Non-pigmented ciliary epithelial cell (primary cell): ENCODE measurements at regions not wholly inside any gene's neighbourhood (a gene's known extent, or its start where the extent isn't known, plus 50 kb on each side); places are given as distances from the start of the nearest gene placed in this dataset.
"Not testable (repeated sequence)": the region's sequence is repeated elsewhere in the genome, so short reads cannot be mapped to it uniquely, and the experiment has no call there.

Source experiments
- DNase-seq: peaks from one replicate; pipeline ENCODE4 v3.0.0-alpha.2; 2010; ENCODE audit warnings: low read depth

DNA sequence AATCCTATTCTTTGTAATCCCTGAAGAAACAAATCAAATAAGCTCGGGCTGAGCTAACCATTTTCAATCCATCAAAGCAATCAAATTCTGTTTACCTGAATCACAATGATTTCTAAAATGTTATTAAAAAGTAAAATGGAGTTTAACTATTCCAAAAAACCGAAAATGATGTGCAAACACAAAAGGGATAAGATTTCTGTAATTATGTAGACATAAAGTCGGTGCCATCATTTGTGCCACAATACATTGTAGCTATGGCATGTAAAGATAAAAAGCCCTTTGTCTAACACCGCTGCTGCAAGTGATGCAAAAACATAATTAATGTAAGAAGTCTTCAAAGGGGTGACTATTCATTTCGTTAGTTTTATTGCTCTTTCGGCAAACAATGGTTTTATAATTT lies 125.1 kb upstream of the FAM204A start:
- DNase-seq = no peak

DNA sequence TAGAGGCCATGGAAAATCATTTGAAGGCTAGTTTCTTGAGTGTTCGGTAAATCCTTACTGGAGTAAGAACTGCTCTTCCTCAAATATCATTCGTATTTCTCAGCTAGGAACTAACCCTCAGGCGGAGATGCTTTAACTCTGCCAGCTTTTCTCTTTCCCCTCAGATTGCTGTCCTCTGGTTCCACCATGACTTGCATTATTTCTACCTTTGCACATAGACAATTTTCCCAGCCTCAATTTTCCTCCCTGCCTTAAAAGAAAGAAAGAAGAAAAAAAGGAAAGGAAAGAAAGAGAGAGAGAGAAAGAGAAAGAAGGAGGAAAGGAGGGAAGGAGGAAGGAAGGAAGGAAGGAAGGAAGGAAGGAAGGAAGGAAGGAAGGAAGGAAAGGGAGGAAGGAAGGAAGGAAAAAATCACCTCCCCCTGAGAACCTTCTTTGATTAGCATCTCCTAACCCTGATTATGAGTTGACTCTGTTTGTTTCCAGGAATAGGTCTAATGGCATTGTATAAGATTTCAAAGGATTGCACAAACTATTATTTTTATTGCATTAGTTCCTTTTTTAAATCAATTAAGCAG lies 123.3 kb upstream of the FAM204A start:
- no peak for DNase-seq

DNA sequence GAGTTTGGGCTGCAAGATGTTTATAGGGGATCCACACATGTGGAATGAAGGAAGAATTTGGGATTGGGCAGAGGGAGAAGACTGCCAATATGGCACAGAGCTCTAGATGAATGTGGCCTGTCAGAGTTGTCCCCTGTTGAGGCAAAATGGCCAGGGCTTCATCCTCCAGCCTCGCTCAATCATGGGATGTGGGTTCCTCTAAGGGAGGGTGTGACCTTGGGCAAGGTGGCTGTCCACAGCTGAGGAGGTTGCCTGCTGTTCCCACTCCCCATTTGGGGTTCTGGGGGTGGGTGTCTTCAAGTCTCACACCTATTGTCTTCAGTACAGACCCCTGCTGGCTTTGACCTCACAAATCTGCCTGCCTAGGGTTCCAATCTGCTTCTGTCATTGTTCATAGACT lies 121.6 kb upstream of the FAM204A start:
- DNase-seq = no peak

DNA sequence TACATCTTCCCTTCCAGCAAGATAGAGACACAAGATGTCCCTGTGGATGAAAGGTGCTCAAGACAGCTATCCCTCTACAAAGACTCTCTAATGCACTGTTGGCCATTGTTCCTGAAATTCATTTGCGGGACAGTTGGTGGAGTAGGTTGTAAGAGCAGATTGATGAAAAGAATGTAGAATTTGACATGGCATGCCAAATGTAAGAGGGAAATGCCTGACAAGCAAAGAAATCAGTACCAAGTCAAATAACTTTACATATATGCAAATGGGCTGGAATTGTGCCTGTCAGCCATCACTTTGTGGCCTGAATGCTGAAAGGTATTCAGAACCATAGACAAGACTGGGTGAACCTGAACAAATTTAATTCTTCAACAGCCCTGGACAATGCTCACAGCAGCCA lies 120.3 kb upstream of the FAM204A start:
- no peak for DNase-seq

DNA sequence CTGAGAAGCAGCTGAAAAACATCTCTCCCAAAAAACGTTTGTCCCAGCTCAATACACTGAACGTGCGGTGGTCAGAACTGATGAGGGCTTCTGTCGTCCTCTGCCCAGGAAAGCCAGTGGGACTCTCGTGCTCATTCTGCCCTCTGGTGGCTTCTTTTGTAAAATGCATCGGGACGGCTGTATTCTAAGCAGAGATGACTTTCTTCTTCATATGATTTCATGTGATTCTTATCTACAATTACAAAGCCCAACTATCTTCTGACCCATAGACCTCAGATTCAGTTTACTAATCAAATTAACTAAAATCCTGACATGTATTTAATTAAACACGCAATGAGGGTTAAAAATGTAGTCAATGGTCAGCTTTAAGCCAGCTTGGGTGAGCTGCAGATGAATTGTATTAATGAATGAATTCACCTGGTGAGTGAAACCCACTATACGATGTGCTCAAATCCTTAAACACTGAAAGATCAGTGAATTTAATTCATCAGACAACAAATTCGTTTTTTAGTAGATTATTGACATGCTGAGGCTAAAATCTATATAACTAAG lies 117.6 kb upstream of the FAM204A start:
- peak; percentile 27 for DNase-seq

DNA sequence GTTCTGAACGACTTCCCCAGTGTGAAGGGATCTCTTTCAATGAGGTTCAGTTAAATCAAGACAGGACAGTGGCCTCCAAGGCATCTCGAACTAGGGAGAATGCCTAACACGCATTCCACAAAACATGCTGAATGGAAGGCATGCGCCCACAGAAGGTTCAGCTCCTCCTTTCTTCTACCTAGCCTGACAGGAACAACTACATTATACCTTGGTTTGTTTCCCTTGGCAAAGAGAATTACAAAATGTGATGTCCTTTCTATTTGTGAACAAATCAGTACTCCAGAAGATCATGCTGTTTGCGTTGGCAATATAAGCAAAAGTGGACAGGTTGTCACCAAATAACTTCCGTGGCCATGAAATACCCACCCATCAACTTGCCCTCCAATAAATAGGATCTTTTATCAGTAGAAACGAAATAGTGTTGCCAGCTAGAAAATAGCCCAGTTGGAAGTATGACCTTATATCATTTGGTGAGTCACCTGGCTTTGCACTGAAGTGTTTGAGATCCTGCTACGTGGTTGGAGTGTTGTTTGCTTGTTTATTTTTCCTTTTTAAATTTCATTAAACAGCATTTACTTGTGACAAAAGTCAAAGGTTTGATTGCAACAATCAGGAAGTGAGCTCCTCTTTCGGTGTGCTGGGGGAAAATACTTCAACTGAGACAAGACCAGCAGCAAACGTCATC lies 117.0 kb upstream of the FAM204A start:
- no peak for DNase-seq

DNA sequence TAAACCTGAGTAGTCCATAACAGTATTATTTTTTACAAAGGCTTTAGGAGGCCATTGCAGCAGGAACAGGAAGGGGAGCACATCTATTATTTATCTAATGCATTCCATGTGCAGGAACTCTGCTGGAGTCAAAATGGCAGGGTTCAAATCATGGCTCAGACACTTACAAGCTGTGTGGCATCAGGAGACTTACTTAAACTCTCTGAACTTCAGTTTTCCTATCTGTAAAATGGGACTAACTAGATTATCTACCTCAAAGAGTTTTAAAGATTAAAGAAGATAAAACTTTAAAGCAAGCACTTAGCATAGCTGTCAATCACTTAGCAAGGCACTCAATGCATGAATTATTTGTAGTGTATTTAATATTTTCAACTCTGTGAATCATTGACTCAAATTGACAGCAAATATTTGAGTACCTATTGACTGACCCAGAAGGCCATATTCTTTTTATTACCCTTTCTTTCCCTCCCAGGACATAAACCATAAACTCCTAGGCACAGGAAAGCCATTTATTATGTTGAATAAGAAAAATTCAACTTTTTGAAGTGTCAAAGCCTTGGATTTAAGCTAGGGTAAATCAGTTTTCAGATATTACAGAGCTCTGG lies 115.8 kb upstream of the FAM204A start:
- DNase-seq = no peak

DNA sequence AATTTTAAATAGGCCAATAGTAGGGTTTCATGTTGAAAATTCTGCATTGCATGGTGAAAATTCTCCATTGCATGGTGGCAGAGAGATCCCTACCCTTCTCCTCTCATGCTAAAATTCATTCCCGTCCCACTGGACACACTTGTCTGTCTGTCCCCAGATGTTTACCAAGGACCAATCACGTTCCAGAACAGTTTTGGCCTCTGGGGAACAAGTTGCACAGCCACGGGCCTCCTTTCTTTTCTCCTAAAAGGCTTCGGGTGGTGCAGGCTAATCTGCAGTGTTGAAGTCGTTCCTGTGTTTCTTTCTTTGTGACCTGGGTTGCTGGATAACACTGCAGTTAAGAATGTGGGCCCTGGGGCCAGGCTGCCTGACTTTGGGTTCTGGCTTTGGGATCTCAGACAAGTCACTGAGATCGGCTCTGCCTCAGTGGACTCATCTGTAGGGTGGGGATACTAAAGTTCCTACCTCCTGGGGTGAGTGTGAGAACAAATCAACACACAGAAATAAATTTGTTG lies 113.1 kb upstream of the FAM204A start:
- DNase-seq = no peak

DNA sequence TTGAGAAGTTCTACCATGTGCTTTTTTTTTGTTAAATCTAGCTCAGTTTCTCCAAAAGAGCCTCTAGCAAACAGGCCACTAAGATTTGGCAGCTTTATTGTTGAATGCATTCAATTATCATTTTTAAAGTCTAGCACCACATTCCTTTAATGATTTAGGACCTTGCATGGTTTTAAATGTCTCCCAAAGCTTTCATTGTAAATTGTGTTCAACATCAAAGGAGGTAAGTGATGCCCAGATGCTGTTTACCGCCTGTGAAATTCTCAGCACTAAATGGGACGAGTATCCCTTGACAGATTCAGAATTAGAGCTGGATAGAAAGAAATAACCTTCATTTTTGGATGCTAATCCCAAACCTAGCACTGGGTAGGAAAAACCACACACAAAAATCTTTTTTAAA lies 112.1 kb upstream of the FAM204A start:
- DNase-seq = no peak

DNA sequence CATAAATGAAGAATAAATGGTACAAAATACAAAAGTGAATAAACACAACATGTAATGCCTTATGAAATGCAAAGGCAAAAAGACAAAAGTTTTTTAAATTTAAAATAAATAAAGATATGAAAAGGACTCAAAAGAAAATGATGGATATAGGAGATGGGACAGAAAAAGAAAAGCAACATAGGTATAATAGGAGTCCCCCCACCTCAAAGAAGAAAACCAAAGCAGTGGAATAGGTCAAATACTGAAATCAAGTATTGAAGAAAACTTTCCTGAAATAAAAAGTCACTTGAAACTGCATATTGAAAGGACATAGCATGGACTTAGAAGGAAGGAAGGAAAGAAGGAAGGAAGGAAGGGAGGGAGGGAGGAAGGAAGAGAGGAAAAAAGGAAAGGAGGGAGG lies 110.0 kb upstream of the FAM204A start:
- DNase-seq = no peak

DNA sequence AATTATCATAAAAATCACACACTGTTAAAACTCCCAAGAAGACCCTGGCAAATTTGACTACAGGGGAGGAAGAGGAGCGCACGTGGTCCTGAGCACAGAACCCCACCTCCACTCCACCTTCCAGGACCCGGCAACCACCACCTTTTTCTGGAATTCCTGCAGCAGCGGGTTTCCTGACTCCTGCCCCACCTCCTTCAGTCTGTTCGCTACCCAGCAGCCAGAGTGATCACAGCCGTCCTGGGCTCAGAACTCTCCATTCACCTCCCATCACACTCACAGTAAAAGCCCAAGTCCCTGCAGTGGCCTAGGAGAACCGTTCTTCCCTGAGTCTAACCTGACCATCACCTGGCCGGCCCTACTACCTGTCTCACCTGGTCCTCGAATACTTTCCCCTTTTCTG lies 107.4 kb upstream of the FAM204A start:
- DNase-seq = no peak

DNA sequence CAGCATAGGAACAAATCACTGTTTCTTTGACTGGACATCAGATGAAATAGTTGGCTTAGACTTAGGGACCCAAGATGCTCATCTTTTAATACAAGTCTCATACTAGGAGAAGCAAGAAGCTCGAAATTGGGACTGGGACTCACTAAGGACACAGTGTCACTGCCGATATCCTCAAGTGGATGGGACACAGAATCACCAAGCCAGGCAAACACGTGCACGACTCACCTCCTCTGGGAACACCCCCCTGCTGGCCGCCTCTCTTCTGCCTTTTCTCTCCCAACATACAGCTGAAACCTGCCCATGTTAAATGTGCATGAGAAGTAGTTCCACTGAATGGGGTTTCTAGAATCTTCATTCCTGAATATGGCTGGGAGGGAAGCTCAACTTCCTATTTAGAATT lies 106.6 kb upstream of the FAM204A start:
- no peak for DNase-seq

DNA sequence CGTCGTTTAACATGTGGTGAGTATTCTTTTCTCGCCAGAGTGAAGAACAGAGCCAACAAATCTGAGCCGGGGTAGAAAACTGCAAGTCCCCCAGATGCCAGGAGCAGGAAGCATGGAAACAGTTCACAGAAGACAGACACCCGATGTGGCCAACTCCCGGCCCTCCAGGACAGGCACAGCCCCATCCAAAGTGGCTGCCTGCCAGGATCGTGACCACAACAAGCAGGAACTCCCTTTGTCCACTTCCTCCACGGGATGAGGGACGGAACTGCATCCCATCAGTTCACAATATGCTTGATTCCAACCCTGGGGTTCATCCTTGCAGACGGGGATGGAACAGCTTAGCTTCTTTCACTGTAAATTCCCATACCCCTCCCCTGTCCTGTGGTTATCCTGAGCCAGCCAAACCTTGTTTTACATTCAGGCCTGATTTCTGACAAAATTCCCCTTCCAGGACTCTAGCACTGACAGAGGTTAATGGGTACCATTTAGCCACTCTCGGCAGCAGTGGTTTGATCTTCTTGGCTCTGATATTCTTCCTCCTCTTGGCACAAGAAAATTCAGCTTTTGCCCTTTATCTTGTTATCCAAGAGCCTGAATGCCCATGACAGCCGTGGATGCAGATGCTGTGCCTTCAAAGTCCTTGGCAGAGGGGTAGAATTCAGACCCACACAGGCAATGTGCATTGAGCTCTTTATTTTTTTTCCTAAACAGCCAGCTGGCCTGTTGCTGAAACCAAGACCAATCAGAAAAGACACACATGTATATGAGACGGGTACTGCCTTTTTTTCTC lies 105.5 kb upstream of the FAM204A start:
- DNase-seq = no peak

DNA sequence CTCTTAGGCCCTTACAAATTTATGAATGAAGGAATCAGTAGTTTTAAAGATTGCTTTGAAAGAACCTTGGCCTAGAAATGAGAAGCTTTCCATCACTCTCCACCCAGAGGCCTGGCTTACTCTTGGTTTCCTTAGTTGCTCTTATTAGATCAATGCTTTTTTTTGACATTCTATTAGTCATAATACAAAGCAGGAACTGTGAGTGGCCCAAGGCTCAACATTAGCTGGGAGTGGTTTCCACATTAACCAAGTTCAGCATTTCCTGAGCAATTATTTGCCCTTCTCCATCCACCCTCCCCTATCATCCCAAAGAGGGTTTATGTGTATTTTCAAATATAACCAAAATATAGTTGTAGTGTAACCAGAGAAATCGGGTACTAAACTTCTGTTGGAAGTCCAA lies 103.4 kb upstream of the FAM204A start:
- DNase-seq = no peak

DNA sequence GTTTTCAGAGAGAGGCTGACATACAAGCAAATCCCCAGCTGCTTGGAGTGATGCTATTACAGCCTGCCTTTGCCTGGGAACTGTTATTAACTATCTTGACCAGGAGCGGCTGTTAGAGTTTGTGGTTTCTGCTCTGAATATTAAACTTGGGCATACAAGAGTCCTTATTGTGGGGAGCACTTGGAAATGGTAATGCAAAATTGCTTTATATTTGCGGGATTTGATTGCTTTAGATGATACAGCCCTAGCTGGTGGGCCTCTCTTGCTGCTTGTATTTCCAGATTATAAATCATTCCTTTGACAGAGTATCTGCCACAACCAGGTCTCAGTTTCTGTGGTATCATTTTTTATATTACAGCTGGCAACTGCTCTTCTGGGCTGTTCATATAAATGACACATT lies 101.9 kb upstream of the FAM204A start:
- no peak for DNase-seq

DNA sequence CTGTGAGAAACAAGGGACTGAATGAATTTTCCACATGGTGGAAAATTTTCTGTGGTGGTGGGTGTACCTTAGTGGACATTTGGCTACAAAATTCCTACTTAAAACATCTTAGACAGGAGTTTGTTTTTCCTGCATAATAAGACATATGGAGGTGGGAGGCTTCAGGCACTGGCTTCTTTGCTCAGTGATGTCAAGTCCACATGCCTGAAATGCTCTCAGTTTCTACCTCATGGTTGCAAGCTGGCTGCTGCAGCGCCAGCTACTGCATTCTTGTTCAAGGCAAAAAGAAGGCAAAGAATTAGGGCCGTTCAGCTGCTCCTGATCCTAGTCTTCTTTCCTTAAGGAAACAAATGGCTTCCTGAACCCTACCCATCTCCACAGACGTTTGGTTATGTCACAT lies 99.9 kb upstream of the FAM204A start:
- DNase-seq = no peak

DNA sequence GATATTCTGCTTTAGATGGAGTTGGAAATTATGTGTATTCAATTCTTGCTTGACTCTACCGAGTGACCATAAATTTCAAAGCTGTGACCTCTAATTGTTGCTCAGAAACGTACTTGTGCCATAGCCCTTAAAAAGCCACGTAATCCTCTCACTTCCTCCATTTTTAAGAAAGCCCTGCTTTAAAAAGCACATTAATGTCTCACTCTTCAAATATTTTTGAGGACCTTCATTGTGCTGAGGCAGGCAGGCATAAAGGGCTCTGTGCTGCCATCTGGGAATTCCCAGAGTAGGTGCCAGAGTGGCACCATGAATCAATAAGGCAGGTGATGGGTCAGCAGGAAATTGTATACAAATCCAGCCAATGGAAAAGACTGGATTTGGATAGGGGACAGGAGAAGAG lies 97.7 kb upstream of the FAM204A start:
- DNase-seq = no peak

DNA sequence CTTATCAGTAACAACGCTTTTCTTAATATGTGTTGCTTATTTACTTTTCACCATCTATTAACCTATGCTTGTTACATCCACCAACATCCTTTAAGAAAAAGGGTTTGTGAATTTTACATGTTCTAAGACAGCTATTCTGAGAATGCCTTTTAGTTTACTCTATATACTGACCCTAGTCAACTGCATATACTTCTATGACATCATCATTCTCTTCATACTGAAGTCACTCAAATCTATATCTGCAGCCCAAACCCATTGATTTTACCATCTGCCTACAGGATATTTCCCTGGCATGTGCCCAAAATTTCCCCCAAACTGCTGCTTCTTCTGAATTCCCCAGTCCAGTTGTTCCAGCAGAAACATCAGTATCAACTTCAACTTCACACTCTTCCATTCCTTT lies 94.6 kb upstream of the FAM204A start:
- no peak for DNase-seq

DNA sequence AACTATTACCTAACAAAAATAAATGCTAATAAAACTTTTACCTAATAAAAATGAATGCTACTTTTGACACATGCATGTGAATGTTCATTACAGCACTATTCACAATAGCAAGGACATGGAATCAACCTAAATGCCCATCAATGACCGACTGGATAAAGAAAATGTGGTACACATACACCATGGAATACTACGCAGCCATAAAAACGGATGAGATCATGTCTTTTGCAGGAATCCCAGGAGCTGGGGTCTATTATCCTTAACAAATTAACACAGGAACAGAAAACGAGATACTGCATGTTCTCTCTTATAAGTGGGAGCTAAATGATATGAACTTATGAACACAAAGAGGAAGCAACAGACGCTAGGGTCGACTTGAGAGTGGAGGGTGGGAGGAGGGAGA lies 88.1 kb upstream of the FAM204A start:
- no peak for DNase-seq

DNA sequence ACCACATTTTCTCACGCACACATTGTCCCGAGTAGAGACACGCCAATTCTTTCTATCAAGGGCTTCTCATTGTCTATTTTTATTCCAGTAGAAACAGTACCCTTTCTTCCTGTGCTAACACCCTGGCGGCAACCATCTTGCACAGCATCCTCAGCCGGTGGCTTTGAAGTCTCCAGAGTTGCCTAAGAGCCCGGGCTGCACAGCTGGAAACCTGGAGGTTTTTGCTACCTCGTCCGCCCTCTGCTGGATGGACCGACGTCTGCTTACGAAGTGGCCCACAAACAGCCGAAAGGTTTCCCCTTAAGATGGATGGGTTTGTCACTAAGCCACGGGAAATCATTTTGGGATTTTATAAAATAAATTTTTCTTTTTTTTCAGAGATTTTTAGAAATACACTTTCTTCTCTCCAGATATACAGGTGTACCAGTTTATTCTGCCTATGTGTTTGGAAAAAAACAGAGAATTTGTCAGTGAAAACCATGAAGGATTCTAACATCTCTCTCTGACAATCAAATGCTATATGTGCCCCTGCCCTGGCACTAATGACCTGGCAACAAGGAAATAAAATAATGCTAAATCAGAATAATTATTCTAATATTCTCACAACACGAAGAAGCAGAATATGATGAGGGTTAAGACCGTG lies 81.8 kb upstream of the FAM204A start:
- peak; percentile 54 for DNase-seq

DNA sequence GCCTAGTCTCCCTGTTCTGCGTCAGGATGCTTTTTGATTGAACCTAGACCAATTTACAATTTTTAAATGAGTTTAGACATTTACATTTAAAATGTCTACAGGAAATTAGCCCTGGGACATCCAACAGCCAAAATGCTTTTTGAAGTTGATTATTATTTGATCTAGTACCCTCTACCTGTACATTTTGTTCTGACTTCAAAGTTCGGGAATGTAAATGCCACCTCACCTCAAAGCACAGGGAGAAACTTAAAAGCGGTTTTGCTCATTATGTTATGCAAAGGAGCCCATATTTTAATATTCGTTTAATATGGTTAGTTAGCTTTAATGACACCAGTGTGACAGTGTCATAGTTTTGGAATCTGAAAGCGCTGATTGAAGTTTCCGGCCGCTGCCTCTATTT lies 80.1 kb upstream of the FAM204A start:
- DNase-seq = no peak

DNA sequence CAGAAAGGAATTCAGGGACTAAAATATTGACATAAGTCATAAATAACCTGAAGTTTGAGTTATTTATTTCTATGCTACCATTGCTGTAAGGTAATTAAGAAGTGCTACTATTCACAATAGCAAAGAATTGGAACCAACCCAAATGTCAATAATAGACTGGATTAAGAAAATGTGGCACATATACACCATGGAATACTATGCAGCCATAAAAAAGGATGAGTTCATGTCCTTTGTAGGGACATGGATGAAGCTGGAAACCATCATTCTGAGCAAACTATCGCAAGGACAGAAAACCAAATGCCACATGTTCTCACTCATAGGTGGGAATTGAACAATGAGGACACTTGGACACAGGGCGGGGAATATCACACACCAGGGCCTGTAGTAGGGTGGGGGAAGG lies 77.9 kb upstream of the FAM204A start:
- not testable (repeated sequence) for DNase-seq
